ENCODE measurements at regions not wholly inside any gene's neighbourhood (a gene's known extent, or its start where the extent isn't known, plus 50 kb on each side); places are given as distances from the start of the nearest gene placed in this dataset.
A peak's percentile ranks its signal among the peaks of the same experiment; 100 is the strongest.

DNA sequence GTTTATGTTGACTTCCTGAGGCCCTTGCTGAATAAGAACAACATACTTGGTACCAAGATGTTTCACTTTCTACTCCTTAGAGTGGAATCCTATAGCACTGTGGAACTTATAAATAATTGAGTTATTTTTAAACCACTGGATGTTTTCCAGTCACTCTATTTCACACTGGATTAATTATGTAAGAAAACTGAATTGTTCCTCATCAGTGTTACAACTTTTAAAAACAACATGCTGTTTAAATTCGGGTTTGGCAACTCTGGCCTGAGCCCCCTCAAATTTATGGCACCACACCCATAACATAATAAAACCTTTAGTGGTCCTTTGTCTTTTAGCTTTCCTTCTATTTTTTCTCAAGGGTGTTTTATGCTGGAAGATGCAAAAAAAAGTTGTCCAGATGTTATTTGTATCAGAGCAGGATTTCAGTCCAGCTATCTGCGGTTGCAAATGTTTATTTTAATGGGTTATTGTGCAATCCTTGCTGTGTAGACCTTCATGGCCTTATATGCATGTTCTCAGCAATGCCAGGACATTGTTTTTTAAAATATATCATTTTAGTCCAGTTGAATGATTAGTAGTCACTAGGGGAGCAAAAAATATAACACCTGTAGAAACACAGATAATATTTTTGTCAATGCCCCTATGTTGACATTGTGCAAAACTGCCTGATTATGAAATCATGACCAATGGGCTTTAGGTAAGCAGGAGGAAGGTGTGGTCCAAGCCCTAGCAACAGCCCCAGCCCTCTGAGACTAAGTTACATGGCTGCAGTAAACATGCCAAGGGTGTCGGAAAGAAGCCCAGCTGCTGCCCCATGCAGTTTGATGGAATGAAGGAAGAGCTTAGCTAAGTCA is 638.0 kb upstream of the ZEB2 start:
- peaks cover 8% of the 10 kb centered on the region for H3K9me3 Mint-ChIP-seq (ENCODE audit: low read depth)
- TF ChIP-seq, protein P1, sequence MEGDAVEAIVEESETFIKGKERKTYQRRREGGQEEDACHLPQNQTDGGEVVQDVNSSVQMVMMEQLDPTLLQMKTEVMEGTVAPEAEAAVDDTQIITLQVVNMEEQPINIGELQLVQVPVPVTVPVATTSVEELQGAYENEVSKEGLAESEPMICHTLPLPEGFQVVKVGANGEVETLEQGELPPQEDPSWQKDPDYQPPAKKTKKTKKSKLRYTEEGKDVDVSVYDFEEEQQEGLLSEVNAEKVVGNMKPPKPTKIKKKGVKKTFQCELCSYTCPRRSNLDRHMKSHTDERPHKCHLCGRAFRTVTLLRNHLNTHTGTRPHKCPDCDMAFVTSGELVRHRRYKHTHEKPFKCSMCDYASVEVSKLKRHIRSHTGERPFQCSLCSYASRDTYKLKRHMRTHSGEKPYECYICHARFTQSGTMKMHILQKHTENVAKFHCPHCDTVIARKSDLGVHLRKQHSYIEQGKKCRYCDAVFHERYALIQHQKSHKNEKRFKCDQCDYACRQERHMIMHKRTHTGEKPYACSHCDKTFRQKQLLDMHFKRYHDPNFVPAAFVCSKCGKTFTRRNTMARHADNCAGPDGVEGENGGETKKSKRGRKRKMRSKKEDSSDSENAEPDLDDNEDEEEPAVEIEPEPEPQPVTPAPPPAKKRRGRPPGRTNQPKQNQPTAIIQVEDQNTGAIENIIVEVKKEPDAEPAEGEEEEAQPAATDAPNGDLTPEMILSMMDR (IDR thresholded peaks at IDR 0.05) = no peak
- no peak for DNase-seq (ENCODE audit: low spot score)
- H3K27ac Mint-ChIP-seq (ENCODE audit: unreplicated experiment) = peak overlapping the region; percentile 72
- H3K27me3 Mint-ChIP-seq (ENCODE audit: low read depth) = no peaks in the 10 kb centered on the region
- no peak overlapping the region for H3K4me3 Mint-ChIP-seq (ENCODE audit: unreplicated experiment)
- H3K4me1 Mint-ChIP-seq (ENCODE audit: low read depth) = peaks cover 28% of the 10 kb centered on the region
- peaks cover 5% of the 10 kb centered on the region for H3K36me3 Mint-ChIP-seq (ENCODE audit: low read depth)

DNA sequence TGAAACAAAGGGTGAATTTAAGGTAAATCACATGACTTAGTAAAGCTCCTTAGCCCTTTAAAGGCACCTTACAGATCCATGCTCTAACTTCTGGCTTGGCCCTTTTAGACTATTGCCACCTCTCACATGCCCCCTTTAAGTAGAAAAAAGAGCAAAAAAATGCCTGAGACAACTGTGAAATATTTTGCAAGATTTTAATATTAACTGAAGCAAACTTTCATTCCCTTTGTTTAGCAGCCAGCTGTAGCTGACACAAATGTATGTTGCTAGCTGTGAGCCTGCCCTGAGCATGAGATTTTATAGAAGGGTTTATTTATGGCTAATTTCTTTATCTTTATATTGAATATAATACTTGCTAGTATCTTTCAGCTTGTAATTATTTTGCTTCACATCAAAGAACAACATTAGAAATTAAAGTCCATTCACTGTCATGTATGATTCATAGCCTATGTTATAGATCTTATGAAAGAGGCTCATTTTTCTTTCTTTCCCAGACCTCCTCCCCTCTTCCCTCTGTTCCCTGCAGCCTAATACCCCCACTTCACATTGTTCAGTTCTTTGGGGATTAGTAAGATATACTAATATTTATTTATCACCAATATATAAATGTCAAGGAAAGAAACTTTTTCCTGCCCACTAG is 637.2 kb upstream of the ZEB2 start:
- Mint-ChIP-seq H3K9me3 (ENCODE audit: low read depth) (peaks cover 12% of the 10 kb centered on the region), H3K27ac (ENCODE audit: unreplicated experiment) (peak overlapping the region; percentile 62), H3K4me3 (ENCODE audit: unreplicated experiment) (no peak overlapping the region), H3K36me3 (ENCODE audit: low read depth) (peaks cover 4% of the 10 kb centered on the region), H3K4me1 (ENCODE audit: low read depth) (peaks cover 28% of the 10 kb centered on the region), H3K27me3 (ENCODE audit: low read depth) (no peaks in the 10 kb centered on the region)
- TF ChIP-seq, protein P1 (IDR thresholded peaks at IDR 0.05) = no peak
- no peak for DNase-seq (ENCODE audit: low spot score)

DNA sequence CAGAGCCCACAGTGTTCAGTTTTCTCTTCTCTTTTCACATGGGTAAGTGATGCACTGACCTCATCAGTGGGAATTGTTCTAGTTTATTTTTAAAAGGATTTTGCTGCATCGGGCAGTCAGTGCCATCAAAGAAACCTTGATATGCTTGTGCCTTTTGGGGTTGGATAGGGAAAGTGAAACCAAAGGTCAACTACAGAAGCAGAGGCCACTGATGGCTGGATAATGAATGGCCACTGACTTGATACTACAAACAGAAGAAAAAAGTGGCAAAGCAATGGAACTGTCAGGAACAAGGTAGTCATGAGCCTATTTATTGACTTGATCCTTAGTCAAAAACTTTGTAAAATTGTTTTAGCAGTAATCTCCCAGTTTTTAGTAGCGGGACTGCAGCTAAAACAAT is 636.3 kb upstream of the ZEB2 start:
- TF ChIP-seq, protein P1 (IDR thresholded peaks at IDR 0.05) = no peak
- no peak for DNase-seq (ENCODE audit: low spot score)
- Mint-ChIP-seq H3K36me3 (ENCODE audit: low read depth) (peaks cover 7% of the 10 kb centered on the region), H3K9me3 (ENCODE audit: low read depth) (peaks cover 16% of the 10 kb centered on the region), H3K27me3 (ENCODE audit: low read depth) (no peaks in the 10 kb centered on the region), H3K4me3 (ENCODE audit: unreplicated experiment) (no peak overlapping the region), H3K4me1 (ENCODE audit: low read depth) (peaks cover 28% of the 10 kb centered on the region), H3K27ac (ENCODE audit: unreplicated experiment) (no peak overlapping the region)

DNA sequence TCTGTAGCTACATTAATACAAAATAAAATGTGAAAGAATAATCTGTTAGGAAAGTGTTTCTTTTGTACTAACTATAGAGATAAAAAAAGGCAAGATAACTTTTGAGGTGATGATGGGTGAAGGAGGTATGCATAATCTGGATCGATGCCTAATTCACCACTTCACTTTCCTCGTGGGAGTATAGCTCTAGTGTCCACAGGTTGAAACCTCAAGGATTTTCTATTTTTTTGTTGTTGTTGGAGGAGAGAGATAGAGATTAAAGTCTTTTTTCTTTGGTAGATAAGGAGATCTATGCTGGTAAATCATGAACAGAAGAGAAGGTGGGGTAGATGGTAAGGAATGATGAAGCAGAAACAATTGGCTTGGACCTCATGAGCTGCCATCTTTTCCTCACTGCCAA is 635.3 kb upstream of the ZEB2 start:
- TF ChIP-seq, protein P1 (IDR thresholded peaks at IDR 0.05) = no peak
- Mint-ChIP-seq H3K4me3 (ENCODE audit: unreplicated experiment) (no peak overlapping the region), H3K36me3 (ENCODE audit: low read depth) (peaks cover 7% of the 10 kb centered on the region), H3K4me1 (ENCODE audit: low read depth) (peaks cover 28% of the 10 kb centered on the region), H3K27me3 (ENCODE audit: low read depth) (no peaks in the 10 kb centered on the region), H3K27ac (ENCODE audit: unreplicated experiment) (no peak overlapping the region), H3K9me3 (ENCODE audit: low read depth) (peaks cover 18% of the 10 kb centered on the region)
- DNase-seq (ENCODE audit: low spot score) = no peak

DNA sequence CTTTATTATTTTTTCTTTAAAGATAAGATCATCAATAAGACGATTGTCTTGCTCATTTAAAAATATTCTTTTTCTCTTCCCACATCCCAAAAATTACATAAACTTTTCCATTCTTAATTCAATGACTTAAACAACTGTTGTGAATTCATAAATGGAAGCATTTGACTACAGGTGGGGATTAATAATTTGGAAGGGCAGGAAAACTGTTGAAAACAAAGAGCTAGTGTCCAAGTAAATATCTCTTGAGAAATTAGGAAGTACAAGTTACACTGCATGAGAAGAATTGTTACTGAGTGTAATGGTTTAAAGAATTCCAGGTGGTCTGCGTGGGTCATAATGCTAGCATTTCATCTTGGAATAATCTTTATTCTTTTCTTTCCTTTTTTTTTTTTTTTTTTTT is 634.8 kb upstream of the ZEB2 start:
- H3K36me3 Mint-ChIP-seq (ENCODE audit: low read depth) = peaks cover 7% of the 10 kb centered on the region
- no peak overlapping the region for H3K4me3 Mint-ChIP-seq (ENCODE audit: unreplicated experiment)
- H3K9me3 Mint-ChIP-seq (ENCODE audit: low read depth) = peaks cover 18% of the 10 kb centered on the region
- H3K27me3 Mint-ChIP-seq (ENCODE audit: low read depth) = no peaks in the 10 kb centered on the region
- peaks cover 25% of the 10 kb centered on the region for H3K4me1 Mint-ChIP-seq (ENCODE audit: low read depth)
- TF ChIP-seq, protein P1 (IDR thresholded peaks at IDR 0.05) = no peak
- H3K27ac Mint-ChIP-seq (ENCODE audit: unreplicated experiment) = no peak overlapping the region
- DNase-seq (ENCODE audit: low spot score) = no peak
